PFSK-1 (cell line): ENCODE measurements at regions not wholly inside any gene's neighbourhood (a gene's known extent, or its start where the extent isn't known, plus 50 kb on each side); places are given as distances from the start of the nearest gene placed in this dataset.

ENCODE experiments used
- SIN3A ChIP-seq: IDR thresholded peaks from 2 replicates; pipeline ENCODE4 v1.6.1; 2012; ENCODE audit warnings: mild to moderate bottlenecking, low read length, moderate library complexity, borderline replicate concordance; ENCODE audit not compliant: insufficient read depth
- TAF1 ChIP-seq: IDR thresholded peaks from 2 replicates; pipeline ENCODE4 v1.6.1; 2012; ENCODE audit warnings: low read length, control low read depth, borderline replicate concordance; ENCODE audit not compliant: insufficient read depth
- TF ChIP-seq, protein P1 (sequence below), 2 experiments: IDR thresholded peaks; 2 replicates each; pipeline versions ENCODE4 v1.6.1 to v1.8.0; 2011 to 2012; ENCODE audit warnings: low read depth in 2 of 2, low read length in 2 of 2, control low read depth in 1 of 2, inconsistent platforms in 1 of 2, mild to moderate bottlenecking in 1 of 2, moderate library complexity in 1 of 2; ENCODE audit not compliant: insufficient read depth in 1 of 2

DNA sequence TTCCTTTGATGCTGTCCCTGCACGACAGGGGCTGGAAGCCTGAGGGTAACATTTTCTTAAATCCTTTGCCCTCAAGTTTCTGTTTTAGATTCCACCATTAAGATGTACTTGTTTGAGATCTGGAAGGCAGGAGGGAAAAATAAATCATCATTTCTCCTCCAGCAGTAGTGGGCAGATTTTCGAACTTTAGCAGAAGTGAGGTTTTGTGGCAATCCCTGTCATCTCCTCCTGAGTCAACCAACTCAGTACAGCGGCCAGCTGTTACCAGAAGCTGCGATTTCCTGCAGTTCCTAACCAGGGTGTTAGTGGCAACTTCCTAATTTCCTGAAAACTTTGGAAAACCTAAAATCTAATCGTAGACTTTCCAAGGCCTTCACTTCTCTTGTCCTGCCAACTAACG, 517.2 kb upstream of the ACVR2A start:
- TF ChIP-seq TAF1 (no peak), SIN3A (no peak)
- TF ChIP-seq, protein P1, sequence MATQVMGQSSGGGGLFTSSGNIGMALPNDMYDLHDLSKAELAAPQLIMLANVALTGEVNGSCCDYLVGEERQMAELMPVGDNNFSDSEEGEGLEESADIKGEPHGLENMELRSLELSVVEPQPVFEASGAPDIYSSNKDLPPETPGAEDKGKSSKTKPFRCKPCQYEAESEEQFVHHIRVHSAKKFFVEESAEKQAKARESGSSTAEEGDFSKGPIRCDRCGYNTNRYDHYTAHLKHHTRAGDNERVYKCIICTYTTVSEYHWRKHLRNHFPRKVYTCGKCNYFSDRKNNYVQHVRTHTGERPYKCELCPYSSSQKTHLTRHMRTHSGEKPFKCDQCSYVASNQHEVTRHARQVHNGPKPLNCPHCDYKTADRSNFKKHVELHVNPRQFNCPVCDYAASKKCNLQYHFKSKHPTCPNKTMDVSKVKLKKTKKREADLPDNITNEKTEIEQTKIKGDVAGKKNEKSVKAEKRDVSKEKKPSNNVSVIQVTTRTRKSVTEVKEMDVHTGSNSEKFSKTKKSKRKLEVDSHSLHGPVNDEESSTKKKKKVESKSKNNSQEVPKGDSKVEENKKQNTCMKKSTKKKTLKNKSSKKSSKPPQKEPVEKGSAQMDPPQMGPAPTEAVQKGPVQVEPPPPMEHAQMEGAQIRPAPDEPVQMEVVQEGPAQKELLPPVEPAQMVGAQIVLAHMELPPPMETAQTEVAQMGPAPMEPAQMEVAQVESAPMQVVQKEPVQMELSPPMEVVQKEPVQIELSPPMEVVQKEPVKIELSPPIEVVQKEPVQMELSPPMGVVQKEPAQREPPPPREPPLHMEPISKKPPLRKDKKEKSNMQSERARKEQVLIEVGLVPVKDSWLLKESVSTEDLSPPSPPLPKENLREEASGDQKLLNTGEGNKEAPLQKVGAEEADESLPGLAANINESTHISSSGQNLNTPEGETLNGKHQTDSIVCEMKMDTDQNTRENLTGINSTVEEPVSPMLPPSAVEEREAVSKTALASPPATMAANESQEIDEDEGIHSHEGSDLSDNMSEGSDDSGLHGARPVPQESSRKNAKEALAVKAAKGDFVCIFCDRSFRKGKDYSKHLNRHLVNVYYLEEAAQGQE (IDR thresholded peaks at IDR 0.05; ENCODE audit: insufficient read depth in 1 of 2, low read depth in 2 of 2, low read length in 2 of 2) = no peak
